ENCODE measurements at regions not wholly inside any gene's neighbourhood (a gene's known extent, or its start where the extent isn't known, plus 50 kb on each side); places are given as distances from the start of the nearest gene placed in this dataset.
"Not testable (repeated sequence)": the region's sequence is repeated elsewhere in the genome, so short reads cannot be mapped to it uniquely, and the experiment has no call there.

GRCh38 chr7:150110882-150111281 is 212.3 kb upstream of the LRRC61 start:
- peaks cover 28% of the 10 kb centered on the region for H3K27me3 Mint-ChIP-seq (ENCODE audit: low read depth)
- not testable (repeated sequence) for H4K91ac ChIP-seq (ENCODE audit: insufficient read length, low read depth, low read length); H3K18ac ChIP-seq (ENCODE audit: insufficient read length, low read depth, low read length); H3K27me3 ChIP-seq (ENCODE audit: insufficient read depth, low read length); H3T11ph ChIP-seq (ENCODE audit: low read length); H3K79me2 ChIP-seq (ENCODE audit: insufficient read depth, low read length); DNase-seq; H3K4me1 ChIP-seq (ENCODE audit: insufficient read depth, low read length); H3K4me2 ChIP-seq (ENCODE audit: insufficient read depth, insufficient read length, low read length); H3K36me3 Mint-ChIP-seq (ENCODE audit: insufficient read depth in 1 of 3, low read depth in 3 of 3); H2BK20ac ChIP-seq (ENCODE audit: low read depth, low read length, poor library complexity, severe bottlenecking); H4K8ac ChIP-seq (replicated peaks; ENCODE audit: insufficient read length, low read depth, low read length); H2BK120ac ChIP-seq (ENCODE audit: low read depth, low read length, poor library complexity, severe bottlenecking); H3K9me3 ChIP-seq (ENCODE audit: control insufficient read depth, low read depth, low read length); H2AK5ac ChIP-seq (ENCODE audit: insufficient read length, low read length); H3K4me1 Mint-ChIP-seq; H3K23ac ChIP-seq (ENCODE audit: insufficient read length, low read depth, low read length); H2BK5ac ChIP-seq (ENCODE audit: insufficient read length, low read length); H3K27ac ChIP-seq (ENCODE audit: insufficient read length, low read depth, low read length); H3K4me3 Mint-ChIP-seq; H2BK12ac ChIP-seq (ENCODE audit: insufficient read length, low read depth, low read length); H3K9ac ChIP-seq (ENCODE audit: extremely low read depth, insufficient read length, low read length); H2AFZ ChIP-seq (ENCODE audit: low read length); H3K4ac ChIP-seq (ENCODE audit: low read depth, low read length); H3K14ac ChIP-seq (ENCODE audit: insufficient read depth, low read length); H3K9me3 Mint-ChIP-seq; H3K56ac ChIP-seq (ENCODE audit: insufficient read length, low read depth, low read length); H3K79me1 ChIP-seq (ENCODE audit: insufficient read depth, low read depth, low read length, poor library complexity, severe bottlenecking); H3K27ac Mint-ChIP-seq; H4K5ac ChIP-seq (ENCODE audit: insufficient read length, low read depth, low read length); H3K23me2 ChIP-seq (ENCODE audit: insufficient read length, low read depth, low read length, poor library complexity, severe bottlenecking); H4K20me1 ChIP-seq (ENCODE audit: control insufficient read depth, insufficient read depth, insufficient read length); H2BK15ac ChIP-seq (ENCODE audit: low read depth, low read length)
- WGBS (ENCODE audit: extremely low coverage, insufficient read length, low lambda C conversion rate), result no CpG with 5 or more reads among the region's 8 CpGs

DNA sequence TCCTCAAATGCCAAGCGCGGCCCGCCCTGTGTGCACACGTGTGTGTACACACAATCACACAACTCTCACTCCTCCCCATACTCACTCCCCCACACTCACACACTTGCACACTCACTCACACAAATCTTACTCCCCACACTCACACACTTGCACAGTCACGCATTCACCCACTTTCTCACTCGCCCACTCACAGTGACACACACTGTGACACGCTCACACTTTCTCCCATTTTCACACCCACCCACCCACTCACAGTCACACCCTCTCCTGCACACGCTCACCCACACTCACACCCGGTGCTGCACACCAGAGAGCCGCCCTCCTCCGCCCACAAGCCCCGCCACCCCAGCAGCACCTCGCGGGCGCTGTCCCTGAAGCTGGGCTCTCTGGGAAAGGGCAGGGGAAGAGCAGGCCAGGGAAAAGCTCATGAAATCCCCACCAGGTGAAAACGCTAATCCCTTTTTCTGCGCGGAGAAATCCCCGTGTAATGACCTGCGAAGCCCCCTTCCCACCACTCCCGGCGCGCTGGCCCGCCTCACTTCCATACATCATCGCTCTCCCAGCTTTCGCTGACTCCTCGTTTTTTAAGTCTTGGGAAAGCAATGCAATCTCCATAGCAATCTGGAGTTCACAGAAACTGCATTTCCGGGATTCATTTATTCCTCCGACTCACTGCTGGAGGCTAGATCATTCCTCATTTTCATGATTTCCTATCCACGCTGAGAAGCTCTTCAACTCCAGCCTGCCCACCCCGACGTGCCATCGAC is 211.6 kb upstream of the LRRC61 start:
- H3K4me3 Mint-ChIP-seq; DNase-seq; H3K27ac ChIP-seq (ENCODE audit: insufficient read length, low read depth, low read length); H2AFZ ChIP-seq (ENCODE audit: low read length); H3K9me3 ChIP-seq (ENCODE audit: control insufficient read depth, low read depth, low read length); H3K9me3 Mint-ChIP-seq; H4K20me1 ChIP-seq (ENCODE audit: control insufficient read depth, insufficient read depth, insufficient read length); H3K9ac ChIP-seq (ENCODE audit: extremely low read depth, insufficient read length, low read length); H3K18ac ChIP-seq (ENCODE audit: insufficient read length, low read depth, low read length); H3K23me2 ChIP-seq (ENCODE audit: insufficient read length, low read depth, low read length, poor library complexity, severe bottlenecking); H3K36me3 Mint-ChIP-seq (ENCODE audit: insufficient read depth in 1 of 3, low read depth in 3 of 3); H2AK5ac ChIP-seq (ENCODE audit: insufficient read length, low read length); H3K4me1 ChIP-seq (ENCODE audit: insufficient read depth, low read length); H4K91ac ChIP-seq (ENCODE audit: insufficient read length, low read depth, low read length); H3K4me2 ChIP-seq (ENCODE audit: insufficient read depth, insufficient read length, low read length); H3K27me3 ChIP-seq (ENCODE audit: insufficient read depth, low read length); H3K56ac ChIP-seq (ENCODE audit: insufficient read length, low read depth, low read length); H3K23ac ChIP-seq (ENCODE audit: insufficient read length, low read depth, low read length); H2BK120ac ChIP-seq (ENCODE audit: low read depth, low read length, poor library complexity, severe bottlenecking); H2BK15ac ChIP-seq (ENCODE audit: low read depth, low read length); H3K4me1 Mint-ChIP-seq; H3K4ac ChIP-seq (ENCODE audit: low read depth, low read length); H4K5ac ChIP-seq (ENCODE audit: insufficient read length, low read depth, low read length); H3K27ac Mint-ChIP-seq; H2BK5ac ChIP-seq (ENCODE audit: insufficient read length, low read length); H3T11ph ChIP-seq (ENCODE audit: low read length); H4K8ac ChIP-seq (replicated peaks; ENCODE audit: insufficient read length, low read depth, low read length); H2BK20ac ChIP-seq (ENCODE audit: low read depth, low read length, poor library complexity, severe bottlenecking); H3K14ac ChIP-seq (ENCODE audit: insufficient read depth, low read length); H3K79me2 ChIP-seq (ENCODE audit: insufficient read depth, low read length); H3K79me1 ChIP-seq (ENCODE audit: insufficient read depth, low read depth, low read length, poor library complexity, severe bottlenecking); H2BK12ac ChIP-seq (ENCODE audit: insufficient read length, low read depth, low read length): not testable (repeated sequence)
- peaks cover 28% of the 10 kb centered on the region for H3K27me3 Mint-ChIP-seq (ENCODE audit: low read depth)
- no CpG with 5 or more reads among the region's 33 CpGs for WGBS (ENCODE audit: extremely low coverage, insufficient read length, low lambda C conversion rate)
